IPS DF 19.7 (cell line): ENCODE measurements at regions not wholly inside any gene's neighbourhood (a gene's known extent, or its start where the extent isn't known, plus 50 kb on each side); places are given as distances from the start of the nearest gene placed in this dataset.
"Not testable (repeated sequence)": the region's sequence is repeated elsewhere in the genome, so short reads cannot be mapped to it uniquely, and the experiment has no call there.

ENCODE experiments used
- DNase-seq: peaks from one replicate; pipeline ENCODE4 v3.0.0-alpha.2; 2013; ENCODE audit warnings: low read depth, low spot score

- no peak for DNase-seq
These were observed 51.9 kb upstream of the ALX4 start for GRCh38 chr11:44361813-44362212.

GRCh38 chr11:44363116-44363515, 53.2 kb upstream of the ALX4 start:
- DNase-seq = no peak

- no peak for DNase-seq
These were observed 54.7 kb upstream of the ALX4 start for GRCh38 chr11:44364596-44364995.

GRCh38 chr11:44365616-44366015, 55.7 kb upstream of the ALX4 start:
- DNase-seq = no peak

- DNase-seq = no peak
These were observed 56.1 kb upstream of the ALX4 start for GRCh38 chr11:44366026-44366425.

GRCh38 chr11:44366741-44367140, 56.8 kb upstream of the ALX4 start:
- DNase-seq = no peak

GRCh38 chr11:44367452-44367851, 57.5 kb upstream of the ALX4 start:
- no peak for DNase-seq

GRCh38 chr11:44368886-44369285, 58.9 kb upstream of the ALX4 start:
- DNase-seq = no peak

GRCh38 chr11:44371042-44371441, 61.1 kb upstream of the ALX4 start:
- DNase-seq = not testable (repeated sequence)

GRCh38 chr11:44371706-44372105, 61.8 kb upstream of the ALX4 start:
- no peak for DNase-seq

GRCh38 chr11:44372989-44373388, 63.0 kb upstream of the ALX4 start:
- DNase-seq = peak; percentile 35

GRCh38 chr11:44374001-44374400, 64.1 kb upstream of the ALX4 start:
- DNase-seq = no peak

- no peak for DNase-seq
These were observed 66.5 kb upstream of the ALX4 start for GRCh38 chr11:44376423-44376822.

- no peak for DNase-seq
These were observed 67.2 kb upstream of the ALX4 start for GRCh38 chr11:44377121-44377520.

GRCh38 chr11:44377914-44378321, 68.0 kb upstream of the ALX4 start:
- DNase-seq = no peak

- no peak for DNase-seq
These were observed 69.4 kb upstream of the ALX4 start for GRCh38 chr11:44379141-44380008.

- DNase-seq = no peak
These were observed 70.0 kb upstream of the ALX4 start for GRCh38 chr11:44380009-44380313.

GRCh38 chr11:44380820-44381219, 70.9 kb upstream of the ALX4 start:
- no peak for DNase-seq

- DNase-seq = no peak
These were observed 71.3 kb upstream of the ALX4 start for GRCh38 chr11:44381261-44381660.

- DNase-seq = no peak
These were observed 72.2 kb upstream of the ALX4 start for GRCh38 chr11:44382118-44382517.

- DNase-seq = no peak
These were observed 72.8 kb upstream of the ALX4 start for GRCh38 chr11:44382656-44383240.

- DNase-seq = no peak
These were observed 73.3 kb upstream of the ALX4 start for GRCh38 chr11:44383246-44383645.

GRCh38 chr11:44387415-44387814, 77.5 kb upstream of the ALX4 start:
- no peak for DNase-seq

- no peak for DNase-seq
These were observed 77.9 kb upstream of the ALX4 start for GRCh38 chr11:44387825-44388224.
